Gastroesophageal sphincter (tissue), 4 donors: ENCODE measurements at regions not wholly inside any gene's neighbourhood (a gene's known extent, or its start where the extent isn't known, plus 50 kb on each side); places are given as distances from the start of the nearest gene placed in this dataset.
A peak's percentile ranks its signal among the peaks of the same experiment; 100 is the strongest.

Experiments
- ATAC-seq: fragments of 150-250 bp; one replicate; pipeline ENCODE4 v1.9.1; 2016; ENCODE audit warnings: mild to moderate bottlenecking, moderate library complexity
- H3K27ac ChIP-seq, 4 donors: fragments of 200-600 bp; sonication (generic) in 3 of 4; 1 replicate in 3 of 4; 2 replicates in 1 of 4; pipeline ENCODE4 v1.5.1; 2016 to 2019
- H3K27me3 ChIP-seq: fragments of 200-600 bp; sonication (generic); one replicate; pipeline ENCODE4 v1.5.1; 2019
- H3K36me3 ChIP-seq, 2 donors: fragments of 200-600 bp; sonication (generic); one replicate each; pipeline ENCODE4 v1.5.1; 2019; ENCODE audit warnings: control low read depth in 1 of 2
- H3K4me1 ChIP-seq, 3 donors: fragments of 200-600 bp; sonication (generic); 1 replicate in 2 of 3; 2 replicates in 1 of 3; pipeline ENCODE4 v1.5.1; 2016 to 2019; ENCODE audit warnings: control low read depth in 2 of 3
- H3K4me3 ChIP-seq, 2 donors: fragments of 200-600 bp; sonication (generic); one replicate each; pipeline ENCODE4 v1.5.1; 2019; ENCODE audit warnings: mild to moderate bottlenecking in 1 of 2, moderate library complexity in 1 of 2
- H3K9me3 ChIP-seq, 3 donors: fragments of 200-600 bp; sonication (generic); one replicate each; pipeline ENCODE4 v1.5.1; 2017 to 2019; ENCODE audit warnings: control low read depth in 2 of 3
- EP300 ChIP-seq: sonication (generic); formaldehyde crosslinking; IDR thresholded peaks from one replicate; pipeline ENCODE4 v1.6.1; 2017; ENCODE audit warnings: antibody characterized with exemption, mild to moderate bottlenecking
- POLR2A ChIP-seq, 2 donors: fragments of 450-650 bp; IDR thresholded peaks; one replicate each; pipeline ENCODE4 v1.6.1; 2017; ENCODE audit warnings: antibody characterized with exemption in 2 of 2, mild to moderate bottlenecking in 2 of 2, moderate library complexity in 1 of 2
- POLR2AphosphoS5 ChIP-seq: sonication (generic); formaldehyde crosslinking; IDR thresholded peaks from one replicate; pipeline ENCODE4 v1.6.1; 2017; ENCODE audit warnings: antibody characterized with exemption
- WGBS, 2 donors: methylation state at CpG; one replicate each; pipeline ENCODE4 v1.1.5; 2018; ENCODE audit warnings: low coverage in 1 of 2; 5-methylcytosine and 5-hydroxymethylcytosine counted together
- TF ChIP-seq, protein P1 (sequence below), 4 experiments: fragments of 200-600 bp in 2 of 4; fragments of 450-650 bp in 2 of 4; sonication (generic) in 1 of 4; IDR thresholded peaks; one replicate each; pipeline ENCODE4 v1.5.1; 2017 to 2019; ENCODE audit warnings: antibody characterized with exemption in 4 of 4, mild to moderate bottlenecking in 2 of 4, moderate library complexity in 2 of 4

DNA sequence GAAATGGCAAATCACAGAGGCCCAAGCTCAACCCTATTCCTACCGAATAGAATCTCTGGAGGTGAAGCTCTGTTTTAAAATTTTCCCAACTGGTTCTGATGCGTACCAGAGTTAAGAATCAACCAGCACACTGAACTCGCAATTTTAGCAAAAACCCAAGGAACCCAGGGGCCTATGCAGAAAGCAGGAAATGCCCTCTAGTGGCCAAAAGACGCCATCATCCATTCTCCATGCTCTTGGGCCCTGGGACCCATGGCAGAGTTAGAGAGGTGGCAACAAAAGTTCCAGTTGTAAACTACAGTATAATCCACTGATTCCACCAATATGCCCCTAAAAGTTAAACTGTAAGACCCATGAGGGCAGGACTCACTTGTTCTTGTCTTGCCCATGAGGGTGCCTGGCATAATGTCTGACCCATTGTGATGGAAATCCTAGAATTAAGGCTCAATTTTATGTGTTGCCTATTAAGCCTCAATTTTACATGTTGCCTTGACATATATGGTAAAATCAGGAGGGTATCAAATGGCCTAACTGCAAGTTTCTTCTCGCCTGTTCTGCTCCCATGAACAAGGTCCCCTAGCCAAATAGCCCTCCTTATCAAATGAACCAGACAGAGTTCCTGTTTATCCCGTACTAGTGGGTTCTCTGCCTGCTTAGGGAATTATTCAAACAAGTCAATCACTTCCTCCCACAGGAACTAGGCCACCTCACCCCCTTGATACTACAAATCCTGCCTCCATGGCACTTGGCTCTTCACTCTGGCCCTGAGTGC lies 137.5 kb upstream of the CPM start:
- ATAC-seq = peak; percentile 81
- Histone ChIP-seq H3K4me3 (no peak overlapping the region), H3K27me3 (no peaks in the 10 kb centered on the region), H3K4me1 (peaks cover 0 to 4% (median 0%) of the 10 kb centered on the region in 3 donors), H3K36me3 (no peaks in the 10 kb centered on the region), H3K9me3 (no peaks in the 10 kb centered on the region), H3K27ac (no peak overlapping the region)
- 40 to 65% methylated on average over 4 to 6 of the region's 6 CpGs for WGBS, 2 donors
- TF ChIP-seq POLR2AphosphoS5 (no peak), POLR2A (IDR thresholded peaks at IDR 0.05) (no peak)
- TF ChIP-seq, protein P1, sequence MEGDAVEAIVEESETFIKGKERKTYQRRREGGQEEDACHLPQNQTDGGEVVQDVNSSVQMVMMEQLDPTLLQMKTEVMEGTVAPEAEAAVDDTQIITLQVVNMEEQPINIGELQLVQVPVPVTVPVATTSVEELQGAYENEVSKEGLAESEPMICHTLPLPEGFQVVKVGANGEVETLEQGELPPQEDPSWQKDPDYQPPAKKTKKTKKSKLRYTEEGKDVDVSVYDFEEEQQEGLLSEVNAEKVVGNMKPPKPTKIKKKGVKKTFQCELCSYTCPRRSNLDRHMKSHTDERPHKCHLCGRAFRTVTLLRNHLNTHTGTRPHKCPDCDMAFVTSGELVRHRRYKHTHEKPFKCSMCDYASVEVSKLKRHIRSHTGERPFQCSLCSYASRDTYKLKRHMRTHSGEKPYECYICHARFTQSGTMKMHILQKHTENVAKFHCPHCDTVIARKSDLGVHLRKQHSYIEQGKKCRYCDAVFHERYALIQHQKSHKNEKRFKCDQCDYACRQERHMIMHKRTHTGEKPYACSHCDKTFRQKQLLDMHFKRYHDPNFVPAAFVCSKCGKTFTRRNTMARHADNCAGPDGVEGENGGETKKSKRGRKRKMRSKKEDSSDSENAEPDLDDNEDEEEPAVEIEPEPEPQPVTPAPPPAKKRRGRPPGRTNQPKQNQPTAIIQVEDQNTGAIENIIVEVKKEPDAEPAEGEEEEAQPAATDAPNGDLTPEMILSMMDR (IDR thresholded peaks at IDR 0.05) = peak; percentile 66 to 91 (median 76)

DNA sequence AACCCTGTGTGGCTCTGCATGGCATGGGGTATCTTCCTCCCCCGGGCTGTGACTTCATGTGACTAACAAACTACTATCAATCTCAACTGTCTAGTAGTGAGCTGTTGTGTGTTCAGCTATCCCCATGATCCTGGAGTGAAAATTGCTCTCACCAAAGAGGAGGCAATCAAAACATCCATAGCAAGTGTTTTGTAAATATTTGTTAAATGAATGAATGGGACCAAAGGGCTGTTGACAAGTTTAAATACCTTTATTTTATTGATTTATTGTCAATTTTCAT lies 138.1 kb upstream of the CPM start:
- TF ChIP-seq, protein P1 (IDR thresholded peaks at IDR 0.05) = no peak
- TF ChIP-seq EP300 (no peak), POLR2AphosphoS5 (no peak), POLR2A (IDR thresholded peaks at IDR 0.05) (no peak)
- H3K27me3 ChIP-seq = no peaks in the 10 kb centered on the region
- ATAC-seq = no peak
- peaks cover 0 to 4% (median 0%) of the 10 kb centered on the region in 3 donors for H3K4me1 ChIP-seq
- H3K9me3 ChIP-seq = no peaks in the 10 kb centered on the region
- H3K4me3 ChIP-seq = no peak overlapping the region
- no peak overlapping the region for H3K27ac ChIP-seq
- H3K36me3 ChIP-seq = no peaks in the 10 kb centered on the region
- WGBS, 2 donors = 57 to 60% methylated on average over 1 of the region's 1 CpG

DNA sequence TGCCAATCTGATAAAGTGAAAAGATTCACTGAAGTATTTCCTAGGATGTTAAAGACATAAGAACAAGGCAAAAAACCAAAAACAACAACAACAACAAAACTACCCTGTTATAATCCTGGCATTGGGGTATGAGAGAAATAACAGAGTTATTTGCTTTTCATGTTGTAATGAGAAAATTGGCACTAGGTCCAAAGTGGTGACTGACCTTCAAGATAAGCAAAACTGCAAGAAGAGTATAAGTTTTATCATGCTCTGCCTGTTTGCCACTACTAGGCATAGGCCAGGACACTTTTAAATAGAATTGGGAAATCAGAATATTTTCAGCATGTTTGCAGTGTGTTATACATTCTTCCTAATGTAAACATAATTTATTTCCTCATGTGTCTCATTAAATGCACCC lies 140.1 kb upstream of the CPM start:
- Histone ChIP-seq H3K36me3 (no peaks in the 10 kb centered on the region), H3K4me1 (peaks cover 0 to 4% (median 0%) of the 10 kb centered on the region in 3 donors), H3K9me3 (no peaks in the 10 kb centered on the region), H3K27me3 (no peaks in the 10 kb centered on the region), H3K27ac (no peak overlapping the region), H3K4me3 (no peak overlapping the region)
- no peak for TF ChIP-seq POLR2AphosphoS5
- no peak for TF ChIP-seq POLR2A (IDR thresholded peaks at IDR 0.05)
- TF ChIP-seq, protein P1 (IDR thresholded peaks at IDR 0.05) = no peak
- no peak for TF ChIP-seq EP300
- no peak for ATAC-seq

DNA sequence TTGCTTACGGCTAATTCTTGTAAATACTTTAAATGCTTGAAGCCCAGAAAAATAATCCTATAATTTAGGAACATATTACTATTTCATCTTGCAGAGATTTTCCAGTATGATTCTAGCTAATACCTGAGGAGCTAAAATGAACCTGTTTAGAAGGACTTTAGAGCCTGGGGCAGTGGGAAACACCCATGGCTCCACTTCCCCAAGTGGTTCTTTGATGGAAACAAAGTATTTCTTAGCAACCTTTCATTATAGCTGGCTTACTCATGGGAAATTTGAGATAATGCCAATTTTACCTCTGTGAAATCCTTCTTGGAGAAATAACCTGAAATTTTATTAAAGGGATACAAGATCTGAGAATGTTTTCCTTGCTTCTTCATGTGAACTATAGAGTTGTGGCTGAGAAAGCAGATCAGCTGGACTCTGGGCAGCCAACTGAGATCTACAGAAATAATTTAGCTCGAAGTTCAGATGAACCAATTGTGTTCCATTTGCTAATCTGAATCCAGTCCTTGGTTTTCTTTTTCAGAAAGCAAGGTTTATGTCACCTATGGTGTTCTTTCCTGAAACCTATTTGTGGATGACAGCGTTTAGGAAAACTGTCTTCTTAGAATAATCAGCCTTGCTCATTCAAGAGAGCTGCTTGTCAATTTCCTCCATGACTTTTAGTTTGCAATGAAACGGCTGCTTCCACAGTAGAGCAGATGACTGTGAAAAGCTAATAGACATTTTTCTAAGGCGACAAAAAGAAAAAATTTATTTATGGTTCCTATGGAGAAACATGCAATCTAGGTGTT lies 141.8 kb upstream of the CPM start:
- ATAC-seq = no peak
- Histone ChIP-seq H3K4me3 (no peak overlapping the region), H3K4me1 (peaks cover 0 to 4% (median 0%) of the 10 kb centered on the region in 3 donors), H3K27ac (no peak overlapping the region), H3K9me3 (no peaks in the 10 kb centered on the region), H3K27me3 (no peaks in the 10 kb centered on the region), H3K36me3 (no peaks in the 10 kb centered on the region)
- WGBS, 2 donors = 72 to 82% methylated on average over 3 to 5 of the region's 5 CpGs
- TF ChIP-seq POLR2A (IDR thresholded peaks at IDR 0.05) = no peak
- TF ChIP-seq, protein P1 (IDR thresholded peaks at IDR 0.05) = no peak
- TF ChIP-seq POLR2AphosphoS5 = no peak
- no peak for TF ChIP-seq EP300

DNA sequence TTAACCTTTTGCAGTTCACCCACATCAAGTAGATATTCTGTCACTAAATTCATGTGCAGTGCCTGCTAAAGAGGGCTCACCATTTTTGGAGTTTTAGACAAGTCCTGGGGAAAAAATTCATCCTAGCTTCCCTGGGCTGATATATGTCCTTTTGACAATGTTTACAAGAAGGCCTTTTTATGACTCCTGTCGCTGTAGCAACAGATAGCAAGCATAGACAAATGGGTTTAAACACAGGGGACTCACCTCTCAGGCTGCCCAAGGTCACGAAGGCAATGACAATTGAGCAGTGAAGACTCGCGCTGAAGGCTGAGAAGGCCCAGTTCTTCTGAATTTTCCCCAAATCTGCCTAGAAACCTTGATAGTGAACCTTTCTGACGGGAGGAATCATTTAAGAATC lies 150.7 kb upstream of the CPM start:
- 53 to 75% methylated on average over 4 to 5 of the region's 5 CpGs for WGBS, 2 donors
- no peaks in the 10 kb centered on the region for H3K27me3 ChIP-seq
- H3K4me1 ChIP-seq = peaks cover 0 to 10% (median 0%) of the 10 kb centered on the region in 3 donors
- no peak overlapping the region for H3K27ac ChIP-seq
- no peaks in the 10 kb centered on the region for H3K9me3 ChIP-seq
- no peaks in the 10 kb centered on the region for H3K36me3 ChIP-seq
- TF ChIP-seq POLR2A (IDR thresholded peaks at IDR 0.05) (no peak), POLR2AphosphoS5 (no peak)
- TF ChIP-seq, protein P1 (IDR thresholded peaks at IDR 0.05) = no peak
- no peak for ATAC-seq
- H3K4me3 ChIP-seq = no peak overlapping the region
